ENCODE measurements at regions not wholly inside any gene's neighbourhood (a gene's known extent, or its start where the extent isn't known, plus 50 kb on each side); places are given as distances from the start of the nearest gene placed in this dataset.

GRCh38 chr1:232108598-232108997 lies 482.0 kb downstream of the DISC1 start:
- no peak overlapping the region for H3K4me3 ChIP-seq (ENCODE audit: low read length)
- H4K20me1 ChIP-seq (ENCODE audit: insufficient read depth, low read length) = no peaks in the 10 kb centered on the region
- no peak overlapping the region for H3K4me2 ChIP-seq (ENCODE audit: low read depth, low read length)
- H3K79me2 ChIP-seq (ENCODE audit: low read length) = no peaks in the 10 kb centered on the region
- H3F3A ChIP-seq (ENCODE audit: insufficient read depth, low read length) = no peaks in the 10 kb centered on the region
- no peaks in the 10 kb centered on the region for H3K9me3 ChIP-seq (replicated peaks; ENCODE audit: insufficient read depth, low read length)
- no peak for TF ChIP-seq EZH2 (optimal IDR thresholded peaks at IDR 0.05; ENCODE audit: low read depth, low read length)
- no peak for TF ChIP-seq EZH2phosphoT487 (IDR thresholded peaks at IDR 0.05; ENCODE audit: low read length)
- TF ChIP-seq CTCF (IDR thresholded peaks at IDR 0.05; ENCODE audit: low read length) = no peak
- H2AFZ ChIP-seq (ENCODE audit: low read length) = no peak overlapping the region
- H3K9ac ChIP-seq (ENCODE audit: low read length) = no peak overlapping the region
- no peaks in the 10 kb centered on the region for H3K4me1 ChIP-seq (ENCODE audit: low read length)
- H3K27me3 ChIP-seq (replicated peaks; ENCODE audit: insufficient read depth, low read length) = no peaks in the 10 kb centered on the region
- H3K9me2 ChIP-seq (replicated peaks; ENCODE audit: insufficient read depth, low read length) = no peaks in the 10 kb centered on the region
- DNase-seq = no peak
- H3K27ac ChIP-seq (ENCODE audit: low read length) = no peak overlapping the region
- no peaks in the 10 kb centered on the region for H3K36me3 ChIP-seq (replicated peaks; ENCODE audit: insufficient read depth, low read length)

GRCh38 chr1:232106415-232106814 lies 479.8 kb downstream of the DISC1 start:
- Histone ChIP-seq H3K4me2 (ENCODE audit: low read depth, low read length) (no peak overlapping the region), H2AFZ (ENCODE audit: low read length) (no peak overlapping the region), H3K27me3 (replicated peaks; ENCODE audit: insufficient read depth, low read length) (no peaks in the 10 kb centered on the region), H3K4me3 (ENCODE audit: low read length) (no peak overlapping the region), H3K9ac (ENCODE audit: low read length) (no peak overlapping the region), H3K27ac (ENCODE audit: low read length) (no peak overlapping the region), H4K20me1 (ENCODE audit: insufficient read depth, low read length) (no peaks in the 10 kb centered on the region), H3K4me1 (ENCODE audit: low read length) (no peaks in the 10 kb centered on the region), H3K9me2 (replicated peaks; ENCODE audit: insufficient read depth, low read length) (no peaks in the 10 kb centered on the region), H3K9me3 (replicated peaks; ENCODE audit: insufficient read depth, low read length) (no peaks in the 10 kb centered on the region), H3F3A (ENCODE audit: insufficient read depth, low read length) (no peaks in the 10 kb centered on the region), H3K36me3 (replicated peaks; ENCODE audit: insufficient read depth, low read length) (no peaks in the 10 kb centered on the region), H3K79me2 (ENCODE audit: low read length) (no peaks in the 10 kb centered on the region)
- no peak for DNase-seq
- no peak for TF ChIP-seq EZH2phosphoT487 (IDR thresholded peaks at IDR 0.05; ENCODE audit: low read length)
- TF ChIP-seq CTCF (IDR thresholded peaks at IDR 0.05; ENCODE audit: low read length) = no peak

- Histone ChIP-seq H3K4me2 (ENCODE audit: low read depth, low read length) (no peak overlapping the region), H3K9me3 (replicated peaks; ENCODE audit: insufficient read depth, low read length) (no peaks in the 10 kb centered on the region), H3F3A (ENCODE audit: insufficient read depth, low read length) (no peaks in the 10 kb centered on the region), H3K27ac (ENCODE audit: low read length) (no peak overlapping the region), H3K79me2 (ENCODE audit: low read length) (no peaks in the 10 kb centered on the region), H3K9ac (ENCODE audit: low read length) (no peak overlapping the region), H4K20me1 (ENCODE audit: insufficient read depth, low read length) (no peaks in the 10 kb centered on the region), H3K27me3 (replicated peaks; ENCODE audit: insufficient read depth, low read length) (no peaks in the 10 kb centered on the region), H3K36me3 (replicated peaks; ENCODE audit: insufficient read depth, low read length) (no peaks in the 10 kb centered on the region), H3K9me2 (replicated peaks; ENCODE audit: insufficient read depth, low read length) (no peaks in the 10 kb centered on the region), H2AFZ (ENCODE audit: low read length) (no peak overlapping the region), H3K4me1 (ENCODE audit: low read length) (no peaks in the 10 kb centered on the region), H3K4me3 (ENCODE audit: low read length) (no peak overlapping the region)
- no peak for DNase-seq
- TF ChIP-seq EZH2phosphoT487 (IDR thresholded peaks at IDR 0.05; ENCODE audit: low read length) = no peak
- TF ChIP-seq EZH2 (optimal IDR thresholded peaks at IDR 0.05; ENCODE audit: low read depth, low read length) = no peak
- no peak for TF ChIP-seq CTCF (IDR thresholded peaks at IDR 0.05; ENCODE audit: low read length)
Observed at GRCh38 chr1:232105561-232105960, 479.0 kb downstream of the DISC1 start.
